Upper lobe of right lung (tissue), 1 donor: ENCODE measurements at regions not wholly inside any gene's neighbourhood (a gene's known extent, or its start where the extent isn't known, plus 50 kb on each side); places are given as distances from the start of the nearest gene placed in this dataset.
A peak's percentile ranks its signal among the peaks of the same experiment; 100 is the strongest.

Experiments
- ATAC-seq: fragments of 200-7000 bp; cut with Tn5 transposase; one replicate; pipeline ENCODE4 v1.9.1; 2020; ENCODE audit warnings: mild to moderate bottlenecking, moderate library complexity
- DNase-seq: peaks from one replicate; pipeline ENCODE4 v3.0.0-alpha.2; 2020
- H3K27ac ChIP-seq: fragments of 200-600 bp; one replicate; pipeline ENCODE4 v1.8.0; 2022
- H3K27me3 ChIP-seq: fragments of 200-600 bp; one replicate; pipeline ENCODE4 v1.8.0; 2022; ENCODE audit warnings: mild to moderate bottlenecking
- H3K36me3 ChIP-seq: fragments of 200-600 bp; one replicate; pipeline ENCODE4 v1.8.0; 2022
- H3K4me1 ChIP-seq: fragments of 200-600 bp; one replicate; pipeline ENCODE4 v1.8.0; 2022
- H3K4me3 ChIP-seq: fragments of 200-600 bp; one replicate; pipeline ENCODE4 v1.8.0; 2022; ENCODE audit warnings: mild to moderate bottlenecking
- H3K9me3 ChIP-seq: fragments of 200-600 bp; one replicate; pipeline ENCODE4 v1.8.0; 2022
- intact Hi-C: fragments of 100-400 bp; cut with DNase I; formaldehyde crosslinking; loops from one replicate; pipeline ENCODE4 v1.11.0; 2022
- TF ChIP-seq, protein P1 (sequence below): fragments of 200-600 bp; IDR thresholded peaks from one replicate; pipeline ENCODE4 v1.8.0; 2022; ENCODE audit warnings: antibody characterized with exemption
- donor health status: DM: no; HTN: yes; CAD: no; lungs with severe emphysema.

GRCh38 chr5:158434749-158435148 is 575.8 kb upstream of the CLINT1 start:
- Histone ChIP-seq H3K27ac (no peak overlapping the region), H3K9me3 (no peaks in the 10 kb centered on the region)
- DNase-seq, result no peak

GRCh38 chr5:158433634-158434033 is 574.7 kb upstream of the CLINT1 start:
- Histone ChIP-seq H3K4me1 (no peaks in the 10 kb centered on the region), H3K9me3 (no peaks in the 10 kb centered on the region), H3K4me3 (no peak overlapping the region), H3K27ac (no peak overlapping the region), H3K27me3 (no peaks in the 10 kb centered on the region), H3K36me3 (no peaks in the 10 kb centered on the region)
- ATAC-seq, result no peak
- no peak for DNase-seq
- intact Hi-C loops, result no loop called here
- TF ChIP-seq, protein P1, sequence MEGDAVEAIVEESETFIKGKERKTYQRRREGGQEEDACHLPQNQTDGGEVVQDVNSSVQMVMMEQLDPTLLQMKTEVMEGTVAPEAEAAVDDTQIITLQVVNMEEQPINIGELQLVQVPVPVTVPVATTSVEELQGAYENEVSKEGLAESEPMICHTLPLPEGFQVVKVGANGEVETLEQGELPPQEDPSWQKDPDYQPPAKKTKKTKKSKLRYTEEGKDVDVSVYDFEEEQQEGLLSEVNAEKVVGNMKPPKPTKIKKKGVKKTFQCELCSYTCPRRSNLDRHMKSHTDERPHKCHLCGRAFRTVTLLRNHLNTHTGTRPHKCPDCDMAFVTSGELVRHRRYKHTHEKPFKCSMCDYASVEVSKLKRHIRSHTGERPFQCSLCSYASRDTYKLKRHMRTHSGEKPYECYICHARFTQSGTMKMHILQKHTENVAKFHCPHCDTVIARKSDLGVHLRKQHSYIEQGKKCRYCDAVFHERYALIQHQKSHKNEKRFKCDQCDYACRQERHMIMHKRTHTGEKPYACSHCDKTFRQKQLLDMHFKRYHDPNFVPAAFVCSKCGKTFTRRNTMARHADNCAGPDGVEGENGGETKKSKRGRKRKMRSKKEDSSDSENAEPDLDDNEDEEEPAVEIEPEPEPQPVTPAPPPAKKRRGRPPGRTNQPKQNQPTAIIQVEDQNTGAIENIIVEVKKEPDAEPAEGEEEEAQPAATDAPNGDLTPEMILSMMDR, result no peak

More at GRCh38 chr5:158434749-158435148, 575.8 kb upstream of the CLINT1 start:
- ATAC-seq, result no peak
- intact Hi-C loops, result no loop called here
- Histone ChIP-seq H3K4me3 (no peak overlapping the region), H3K4me1 (no peaks in the 10 kb centered on the region), H3K27me3 (no peaks in the 10 kb centered on the region), H3K36me3 (no peaks in the 10 kb centered on the region)
- TF ChIP-seq, protein P1, result no peak

DNA sequence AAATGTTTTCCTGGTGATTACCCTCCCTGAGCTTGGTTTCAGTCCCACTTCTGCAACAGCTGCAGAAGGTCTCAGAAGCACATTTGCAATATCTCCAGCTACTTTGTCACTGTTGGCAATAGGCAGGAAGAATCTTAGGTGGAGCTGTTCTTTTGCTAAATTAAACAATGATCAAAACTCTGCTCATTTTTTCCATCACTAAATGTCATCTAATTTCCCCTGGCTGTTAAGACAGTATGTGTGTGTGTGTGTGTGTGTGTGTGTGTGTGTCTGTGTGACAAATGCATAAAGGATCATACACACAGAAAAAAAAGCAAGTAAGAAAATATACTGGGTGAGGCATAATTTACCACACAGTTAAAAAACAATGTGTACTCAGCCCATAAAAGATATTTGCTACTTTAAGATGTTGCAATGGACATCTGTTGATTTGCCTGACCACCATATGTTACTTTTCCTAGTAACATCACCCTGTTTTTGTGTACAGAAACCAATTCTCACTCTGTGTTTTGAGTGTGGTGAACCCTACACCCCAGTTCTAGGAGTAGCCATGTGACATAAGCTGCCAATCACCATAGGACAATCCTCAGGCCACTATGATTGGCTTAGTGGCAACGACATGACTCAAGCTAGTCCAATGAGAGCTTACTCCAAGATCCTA is 572.6 kb upstream of the CLINT1 start:
- ATAC-seq, result peak; percentile 34
- no peak overlapping the region for H3K4me3 ChIP-seq
- H3K9me3 ChIP-seq, result no peaks in the 10 kb centered on the region
- H3K4me1 ChIP-seq, result no peaks in the 10 kb centered on the region
- TF ChIP-seq, protein P1, result no peak
- peak overlapping the region; percentile 45 for H3K27ac ChIP-seq
- H3K36me3 ChIP-seq, result no peaks in the 10 kb centered on the region
- intact Hi-C loops, result no loop called here
- DNase-seq, result no peak
- no peaks in the 10 kb centered on the region for H3K27me3 ChIP-seq

DNA sequence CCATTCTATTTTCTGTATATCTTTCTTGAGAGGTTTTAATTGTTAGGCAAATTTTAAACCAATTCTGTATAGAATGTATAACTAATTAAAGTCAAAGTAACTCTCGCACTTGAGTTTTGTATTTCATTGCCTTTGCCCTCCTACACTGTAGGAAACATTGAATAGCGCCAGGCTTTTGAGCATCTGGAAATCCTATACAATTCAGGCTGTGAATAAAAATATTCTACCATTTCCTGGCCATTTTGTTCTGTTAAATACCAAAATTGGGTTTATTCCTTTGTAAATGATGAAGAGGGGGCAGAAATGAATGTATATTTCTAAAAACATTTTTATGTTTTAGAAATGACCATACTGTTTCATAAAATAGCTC is 571.8 kb upstream of the CLINT1 start:
- ATAC-seq, result no peak
- intact Hi-C loops, result no loop called here

GRCh38 chr5:158430166-158430797 is 571.3 kb upstream of the CLINT1 start:
- intact Hi-C loops, result no loop called here
- Histone ChIP-seq H3K27me3 (no peaks in the 10 kb centered on the region), H3K4me1 (no peaks in the 10 kb centered on the region), H3K36me3 (no peaks in the 10 kb centered on the region), H3K27ac (peak overlapping the region; percentile 39), H3K4me3 (no peak overlapping the region), H3K9me3 (no peaks in the 10 kb centered on the region)
- TF ChIP-seq, protein P1, result no peak
- ATAC-seq, result no peak
- no peak for DNase-seq

More for the DNA sequence above, 571.8 kb upstream of the CLINT1 start:
- TF ChIP-seq, protein P1, result no peak
- DNase-seq, result no peak
- Histone ChIP-seq H3K36me3 (no peaks in the 10 kb centered on the region), H3K27me3 (no peaks in the 10 kb centered on the region), H3K27ac (no peak overlapping the region), H3K4me3 (no peak overlapping the region), H3K4me1 (no peaks in the 10 kb centered on the region), H3K9me3 (no peaks in the 10 kb centered on the region)
